HG03064 (cell line): ENCODE measurements at regions not wholly inside any gene's neighbourhood (a gene's known extent, or its start where the extent isn't known, plus 50 kb on each side); places are given as distances from the start of the nearest gene placed in this dataset.

Experiments
- ATAC-seq: cut with Tn5 transposase; IDR thresholded peaks from one replicate; pipeline ENCODE4 v1.9.1; 2021; ENCODE audit warnings: low read depth; ENCODE audit not compliant: unreplicated experiment

DNA sequence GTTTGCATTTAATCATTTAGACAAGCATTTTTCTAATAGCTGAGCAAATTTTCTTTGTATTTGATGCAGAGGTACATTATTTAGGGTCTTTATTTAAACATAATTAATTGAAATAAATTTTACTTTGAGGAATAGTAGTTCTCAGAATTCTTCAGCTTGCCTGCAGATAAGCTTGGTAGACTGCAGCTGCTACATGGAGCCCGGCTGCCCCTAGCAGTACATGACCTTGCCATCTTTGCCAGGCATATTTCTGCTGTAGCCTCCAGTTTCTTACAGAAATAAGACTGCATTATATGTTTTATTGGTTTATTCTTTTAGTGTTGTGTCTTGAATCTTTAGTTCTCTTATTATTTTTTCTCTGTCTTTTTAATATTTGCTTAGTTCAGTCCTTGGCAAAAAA lies 396.8 kb downstream of the QKI start:
- no peak for ATAC-seq

DNA sequence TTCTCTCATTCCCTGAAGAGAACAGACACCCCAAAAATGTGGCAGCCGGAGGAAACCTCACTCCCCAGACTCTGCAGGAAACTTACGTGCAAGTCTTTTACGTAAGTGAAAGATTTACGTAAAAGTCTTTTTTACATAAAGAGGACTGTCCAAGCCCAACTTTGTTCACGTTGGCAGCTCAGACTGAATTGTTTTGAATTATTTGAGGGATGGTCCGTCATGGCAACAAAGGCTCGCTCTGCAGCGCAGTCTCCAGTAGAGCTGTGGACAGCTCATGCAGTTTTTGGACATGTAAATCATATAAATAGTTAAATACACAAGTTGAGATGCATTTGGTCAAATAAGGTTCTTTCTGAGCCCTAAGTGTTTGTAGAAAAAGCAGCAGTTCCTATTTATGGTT lies 394.8 kb downstream of the QKI start:
- no peak for ATAC-seq

DNA sequence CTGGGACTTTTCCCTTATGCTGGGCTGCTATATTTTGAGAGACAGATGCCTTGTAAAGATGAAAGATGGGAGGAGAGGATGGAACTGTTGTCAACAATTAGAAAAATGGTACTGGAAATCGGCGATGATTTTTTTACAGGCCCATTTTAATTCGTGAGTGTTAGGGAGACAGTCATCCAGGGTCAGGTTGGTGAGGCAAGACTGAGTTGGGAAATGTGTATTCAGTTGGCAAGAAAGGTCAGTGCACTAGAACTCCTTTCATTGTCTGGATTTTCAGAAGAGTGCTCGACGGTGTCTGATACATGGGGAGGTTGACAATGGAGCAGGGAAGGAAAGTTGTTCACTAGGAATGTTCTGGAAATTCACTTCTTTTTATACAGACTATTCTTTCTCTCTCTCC lies 394.4 kb downstream of the QKI start:
- ATAC-seq, result no peak

DNA sequence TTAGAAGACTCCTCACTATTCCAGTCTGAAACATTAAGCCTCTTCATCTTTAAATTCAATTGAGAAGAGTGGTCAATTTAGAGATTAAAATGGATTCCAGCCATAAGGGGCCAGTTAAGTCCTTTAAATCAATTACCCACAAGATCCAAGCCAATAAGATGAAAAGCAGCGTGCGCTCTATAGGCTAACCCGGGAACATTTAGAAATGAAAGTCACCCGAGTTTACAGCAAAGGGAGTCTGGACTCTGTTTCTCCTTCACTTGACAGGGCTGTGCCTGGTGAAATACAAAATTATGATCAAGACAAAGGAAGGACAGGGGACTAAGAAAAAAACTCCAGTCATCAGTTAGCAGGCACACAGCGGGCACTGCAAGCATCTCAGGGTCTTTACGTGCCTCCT lies 393.7 kb downstream of the QKI start:
- no peak for ATAC-seq

DNA sequence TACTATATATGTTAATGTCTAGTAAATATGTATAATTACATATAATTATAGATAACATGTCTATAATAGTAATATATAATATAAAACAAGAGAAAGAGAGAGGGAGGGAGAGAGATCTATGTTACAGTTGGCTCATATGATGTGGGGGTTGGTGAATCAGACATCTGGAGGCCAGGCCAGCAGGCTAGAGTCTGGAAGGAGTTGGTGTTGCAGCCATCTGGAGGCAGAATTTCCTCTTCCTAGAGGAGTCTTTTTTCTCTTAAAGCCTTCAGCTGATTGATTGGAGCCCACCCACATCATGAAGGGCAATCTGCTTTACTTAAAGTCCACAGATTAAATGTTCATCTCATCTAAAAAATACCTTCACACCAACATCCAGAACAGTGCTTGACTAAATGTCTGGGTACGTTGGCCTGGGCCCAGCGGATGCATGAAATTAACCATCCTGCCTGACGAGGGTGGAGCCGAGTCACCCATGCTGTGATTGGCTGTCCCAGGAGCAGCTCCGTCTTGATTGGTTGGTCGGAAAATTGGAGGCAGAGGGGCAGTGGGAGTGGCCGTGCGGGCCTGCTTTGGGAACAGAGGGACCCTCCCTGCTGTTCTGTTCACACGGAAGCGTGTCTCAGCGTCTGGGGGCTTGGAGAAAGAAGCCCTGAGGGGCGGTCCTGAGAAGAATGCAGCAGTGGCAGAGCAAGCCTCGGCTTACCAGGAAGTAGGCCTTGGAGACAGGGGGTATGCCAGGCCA lies 392.4 kb downstream of the QKI start:
- no peak for ATAC-seq

DNA sequence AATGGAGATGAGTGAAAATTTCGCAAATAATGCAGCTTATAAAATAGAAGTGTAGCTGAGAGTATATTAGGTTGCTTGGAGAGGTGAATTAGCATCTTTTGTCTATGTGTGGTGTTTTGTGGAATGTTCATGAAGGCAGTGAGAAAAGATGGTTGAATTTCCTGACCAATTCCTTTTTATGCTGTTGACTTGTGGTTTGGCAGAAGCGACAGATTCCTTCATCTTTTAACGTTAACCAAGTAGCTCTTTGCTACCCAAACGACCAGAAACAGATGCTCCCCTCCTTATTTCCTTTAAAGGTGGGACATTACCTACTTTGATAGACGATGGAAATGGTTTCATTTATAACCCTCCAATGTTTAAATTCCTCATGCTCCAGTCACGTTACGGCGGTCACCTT lies 390.5 kb downstream of the QKI start:
- ATAC-seq, result no peak

- ATAC-seq, result no peak
Observed at GRCh38 chr6:163802267-163802666, 387.7 kb downstream of the QKI start.

DNA sequence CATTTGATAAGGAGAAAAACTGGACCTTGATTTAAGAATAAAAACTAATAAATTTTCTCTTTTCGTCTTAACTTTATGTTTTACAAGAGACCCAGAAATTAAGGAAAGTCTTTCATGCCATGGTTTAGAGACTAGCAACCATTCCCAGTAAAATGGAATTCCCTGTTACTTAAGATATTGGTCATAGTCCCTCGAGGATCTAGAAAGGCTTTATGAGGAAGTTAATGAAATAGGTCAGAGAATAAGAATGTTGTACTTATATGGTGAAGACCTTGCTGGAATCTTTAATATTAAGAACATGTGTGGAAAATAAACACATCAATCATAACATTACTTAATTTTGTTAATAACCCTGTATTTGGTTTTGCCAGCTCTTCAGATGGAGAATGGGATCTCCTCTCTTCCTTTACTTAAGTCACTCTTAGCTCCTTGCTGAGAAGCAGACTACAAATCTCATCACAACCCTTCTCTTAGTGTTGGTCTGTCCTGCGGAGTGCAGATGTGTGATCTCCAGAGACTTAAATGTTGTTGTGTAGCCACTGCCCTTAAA lies 382.9 kb downstream of the QKI start:
- no peak for ATAC-seq

GRCh38 chr6:163793011-163793983 lies 378.8 kb downstream of the QKI start:
- ATAC-seq, result no peak

- ATAC-seq, result no peak
Observed at GRCh38 chr6:163790266-163790840, 375.8 kb downstream of the QKI start.

DNA sequence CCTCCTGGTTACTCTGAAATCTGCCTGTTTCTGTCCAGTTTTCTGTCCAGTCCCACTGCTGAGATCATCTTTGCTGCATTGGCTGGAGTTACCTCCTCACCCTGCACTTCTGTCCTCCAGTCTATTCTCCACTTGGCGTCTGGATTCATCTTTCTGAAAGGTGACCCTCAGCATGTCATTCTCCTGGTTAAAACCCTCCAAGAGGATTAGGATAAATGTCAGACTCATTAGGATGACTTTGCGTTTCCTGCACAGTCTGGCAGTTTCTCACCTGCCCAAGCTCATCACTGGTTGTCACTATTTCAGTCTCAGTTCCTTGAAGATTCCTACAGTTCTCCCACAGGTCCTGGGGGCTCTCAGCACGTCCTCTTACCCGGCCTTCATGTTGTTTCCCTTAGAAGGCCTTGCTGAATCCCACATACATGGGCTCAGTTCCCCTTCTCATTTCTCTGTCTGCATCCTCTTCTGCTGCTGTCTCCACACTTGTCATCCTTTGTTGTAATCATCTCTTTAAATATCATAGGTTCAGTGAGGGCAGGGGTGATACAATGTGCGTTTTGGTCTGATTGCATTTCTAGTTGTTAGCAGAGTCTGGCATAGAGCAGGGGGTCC lies 374.8 kb downstream of the QKI start:
- no peak for ATAC-seq

DNA sequence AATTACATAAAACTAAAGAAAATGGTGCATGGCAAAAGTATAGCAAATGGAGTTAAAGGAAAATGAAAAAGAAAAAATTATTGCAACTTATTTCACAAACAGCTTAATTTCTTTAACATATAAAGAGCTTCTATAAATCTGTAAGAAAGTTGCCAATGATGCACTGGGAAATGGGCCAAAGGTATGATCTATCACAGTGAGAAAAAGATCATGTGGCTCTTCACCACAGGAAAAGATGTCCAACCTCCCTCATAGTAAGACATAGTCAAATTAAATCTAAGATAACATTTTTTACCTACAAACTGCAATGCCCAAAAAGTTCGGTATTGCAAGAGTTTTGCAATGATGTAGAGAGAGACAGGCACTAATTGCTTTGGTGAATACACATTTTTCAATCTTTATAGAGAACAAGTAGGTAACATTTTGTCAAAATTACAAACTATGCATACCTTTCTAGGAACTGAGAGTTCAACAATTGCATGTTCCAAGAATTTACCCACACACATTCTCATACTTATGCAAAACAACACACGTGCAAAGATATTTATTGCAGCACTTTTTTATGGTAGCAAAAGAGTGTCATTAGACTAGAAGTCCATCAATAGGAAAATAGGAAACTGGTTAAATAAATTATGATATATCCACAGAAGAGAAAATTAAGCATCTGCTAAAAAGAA lies 372.6 kb downstream of the QKI start:
- ATAC-seq, result no peak

DNA sequence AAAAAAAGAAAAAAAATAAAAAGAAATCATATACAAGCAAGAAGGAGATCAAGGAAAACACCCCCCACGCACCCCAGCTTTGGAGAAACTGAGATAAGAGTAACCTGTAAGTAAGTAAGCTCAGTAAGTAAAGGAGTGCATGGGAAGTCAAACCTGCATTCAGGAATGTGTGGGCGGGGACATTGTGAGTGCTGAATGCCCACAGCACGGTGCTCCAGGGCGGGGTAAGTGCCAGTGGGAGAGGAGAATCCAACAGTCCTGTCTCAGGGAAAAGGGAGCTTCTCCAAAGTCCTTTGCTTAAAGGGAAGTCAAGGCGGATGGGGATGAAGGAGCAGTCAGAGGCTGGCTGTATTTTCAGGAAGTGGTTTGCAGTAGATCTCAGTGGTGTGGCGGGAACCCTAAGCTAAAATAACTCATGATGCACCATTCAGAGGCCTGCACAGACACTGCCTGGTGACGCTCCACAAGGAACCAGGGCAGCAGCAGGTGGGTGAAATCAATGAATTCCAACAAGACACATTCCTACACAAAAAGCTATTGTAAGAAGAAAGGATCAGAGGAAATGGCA lies 368.0 kb downstream of the QKI start:
- ATAC-seq, result peak; percentile 92

DNA sequence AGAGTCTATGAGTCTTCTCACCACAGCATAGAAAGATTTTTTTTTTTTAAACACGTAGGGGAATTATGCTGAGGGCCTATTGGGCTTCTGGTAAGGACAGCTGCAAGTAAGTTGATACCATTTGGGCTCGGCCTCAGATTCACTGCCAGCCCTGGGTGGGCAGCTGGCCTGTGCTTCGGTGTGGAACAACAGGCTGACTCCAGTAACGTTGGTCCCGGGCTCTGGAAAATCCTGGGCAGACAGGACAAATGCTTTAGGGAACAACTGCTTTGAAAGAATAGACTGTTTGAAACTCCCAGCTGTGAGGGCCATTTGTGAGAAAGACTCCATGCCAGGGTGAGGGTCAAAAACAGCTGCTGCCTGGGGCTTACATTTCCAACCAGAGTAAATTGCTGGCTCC lies 366.5 kb downstream of the QKI start:
- ATAC-seq, result no peak

GRCh38 chr6:163779727-163780284 lies 365.3 kb downstream of the QKI start:
- no peak for ATAC-seq

DNA sequence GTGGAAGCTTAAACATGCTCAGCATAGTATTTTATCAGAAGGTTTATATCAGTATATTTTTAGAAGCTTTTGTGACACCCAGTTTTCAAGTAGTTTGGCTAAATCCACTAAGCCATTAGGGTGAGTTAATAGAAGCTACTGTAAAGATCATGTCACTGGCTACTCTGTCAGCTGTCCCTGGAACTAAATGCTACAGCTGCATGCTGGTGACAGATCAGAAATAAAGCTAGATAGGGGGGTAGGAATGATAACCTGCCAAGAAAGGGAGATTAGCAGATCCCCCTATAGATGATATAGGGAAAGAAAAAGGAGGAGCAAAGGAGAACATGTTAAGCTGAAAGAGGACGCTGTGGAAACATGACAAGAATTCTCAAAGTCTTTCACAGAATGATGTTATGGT lies 363.2 kb downstream of the QKI start:
- no peak for ATAC-seq

DNA sequence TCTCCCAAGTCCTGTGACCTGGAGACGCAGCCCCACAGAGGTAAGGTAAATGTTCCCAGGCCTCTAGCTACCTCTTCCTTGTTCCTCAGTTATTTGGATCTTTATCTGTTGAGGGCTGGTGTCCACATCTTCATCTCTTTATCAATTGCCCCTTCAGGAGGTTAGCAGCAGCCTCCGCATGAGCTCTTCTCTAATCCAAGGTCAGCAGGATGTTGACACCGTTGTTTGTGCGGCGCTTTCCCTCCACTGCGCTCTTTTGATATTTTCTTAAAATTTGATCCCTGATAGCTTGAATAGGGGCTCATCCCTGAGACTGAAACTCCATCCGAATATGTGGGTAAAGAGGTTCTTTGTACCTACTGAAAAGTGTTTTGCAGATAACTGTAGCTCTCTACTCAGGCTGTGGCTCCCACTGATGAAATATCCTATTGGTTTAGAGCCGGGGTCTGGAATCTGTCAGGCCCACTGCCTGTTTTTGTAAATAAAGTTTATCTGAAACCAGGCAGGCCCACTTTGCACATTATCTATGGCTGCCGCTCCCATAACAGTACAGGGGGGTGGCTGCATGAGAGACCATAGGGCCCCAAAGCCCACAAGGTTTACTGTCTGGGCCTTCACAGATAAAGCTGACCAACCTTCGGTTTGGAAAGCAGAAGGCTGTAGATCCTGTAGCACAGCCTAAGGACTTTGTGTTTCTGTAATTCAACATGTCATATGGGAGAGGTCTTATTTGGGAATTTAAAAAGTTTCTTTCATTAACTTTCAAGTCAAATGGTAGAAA lies 362.6 kb downstream of the QKI start:
- no peak for ATAC-seq

GRCh38 chr6:163776196-163776905 lies 361.8 kb downstream of the QKI start:
- ATAC-seq, result no peak
